NCI-H510A (cell line): ENCODE measurements at regions not wholly inside any gene's neighbourhood (a gene's known extent, or its start where the extent isn't known, plus 50 kb on each side); places are given as distances from the start of the nearest gene placed in this dataset.
A peak's percentile ranks its signal among the peaks of the same experiment; 100 is the strongest.
"Not testable (repeated sequence)": the region's sequence is repeated elsewhere in the genome, so short reads cannot be mapped to it uniquely, and the experiment has no call there.

Experiments used
- DNase-seq: peaks from one replicate; lab custom pipeline; 2025; lab: John Stamatoyannopoulos, UW

GRCh38 chr12:59345406-59345805 lies 250.4 kb upstream of the SLC16A7 start:
- DNase-seq: no peak

- DNase-seq: no peak
Observed at GRCh38 chr12:59344224-59344623, 251.6 kb upstream of the SLC16A7 start.

- no peak for DNase-seq
Observed at GRCh38 chr12:59329462-59329861, 266.4 kb upstream of the SLC16A7 start.

GRCh38 chr12:59328395-59329075 lies 267.3 kb upstream of the SLC16A7 start:
- DNase-seq: not testable (repeated sequence)

GRCh38 chr12:59326457-59326856 lies 269.4 kb upstream of the SLC16A7 start:
- DNase-seq: not testable (repeated sequence)

- DNase-seq: no peak
Observed at GRCh38 chr12:59322473-59322872, 273.4 kb upstream of the SLC16A7 start.

- no peak for DNase-seq
Observed at GRCh38 chr12:59321278-59321677, 274.6 kb upstream of the SLC16A7 start.

- no peak for DNase-seq
Observed at GRCh38 chr12:59320112-59320511, 275.7 kb upstream of the SLC16A7 start.

- DNase-seq: no peak
Observed at GRCh38 chr12:59318940-59319339, 276.9 kb upstream of the SLC16A7 start.

- DNase-seq: no peak
Observed at GRCh38 chr12:59317598-59317997, 278.2 kb upstream of the SLC16A7 start.

- no peak for DNase-seq
Observed at GRCh38 chr12:59316938-59317337, 278.9 kb upstream of the SLC16A7 start.

- not testable (repeated sequence) for DNase-seq
Observed at GRCh38 chr12:59316354-59316753, 279.5 kb upstream of the SLC16A7 start.

GRCh38 chr12:59314209-59314608 lies 281.6 kb upstream of the SLC16A7 start:
- no peak for DNase-seq

- no peak for DNase-seq
Observed at GRCh38 chr12:59304077-59304721, 291.6 kb upstream of the SLC16A7 start.

GRCh38 chr12:59298296-59298695 lies 297.5 kb upstream of the SLC16A7 start:
- DNase-seq: no peak

- no peak for DNase-seq
Observed at GRCh38 chr12:59294221-59294620, 301.6 kb upstream of the SLC16A7 start.

- DNase-seq: peak; percentile 31
Observed at GRCh38 chr12:59282999-59283398, 312.8 kb upstream of the SLC16A7 start.

- DNase-seq: not testable (repeated sequence)
Observed at GRCh38 chr12:59273561-59273960, 322.3 kb upstream of the SLC16A7 start.

GRCh38 chr12:59268295-59268809 lies 327.5 kb upstream of the SLC16A7 start:
- DNase-seq: no peak

GRCh38 chr12:59260202-59260601 lies 335.6 kb upstream of the SLC16A7 start:
- DNase-seq: no peak

GRCh38 chr12:59252731-59253130 lies 332.4 kb upstream of the LRIG3 start:
- DNase-seq: no peak

- no peak for DNase-seq
Observed at GRCh38 chr12:59250766-59251165, 330.5 kb upstream of the LRIG3 start.

GRCh38 chr12:59240048-59240447 lies 319.7 kb upstream of the LRIG3 start:
- DNase-seq: no peak

- no peak for DNase-seq
Observed at GRCh38 chr12:59234391-59234790, 314.1 kb upstream of the LRIG3 start.
